IgD-negative memory B cell (primary cell): ENCODE measurements at regions not wholly inside any gene's neighbourhood (a gene's known extent, or its start where the extent isn't known, plus 50 kb on each side); places are given as distances from the start of the nearest gene placed in this dataset.

ENCODE experiments used
- H3K27ac Mint-ChIP-seq, 3 donors: one replicate each; pipeline ENCODE4 v1.8.0; 2020 to 2022; ENCODE audit warnings: mild to moderate bottlenecking in 3 of 3, mixed read lengths in 3 of 3, moderate library complexity in 1 of 3
- H3K27me3 Mint-ChIP-seq: one replicate; pipeline ENCODE4 v1.8.0; 2021; ENCODE audit warnings: mixed read lengths
- H3K36me3 Mint-ChIP-seq: one replicate; pipeline ENCODE4 v1.8.0; 2020; ENCODE audit warnings: mild to moderate bottlenecking, mixed read lengths
- H3K4me1 Mint-ChIP-seq, 3 donors: one replicate each; pipeline ENCODE4 v1.8.0; 2020 to 2022; ENCODE audit warnings: mixed read lengths in 3 of 3, mild to moderate bottlenecking in 1 of 3
- H3K4me3 Mint-ChIP-seq, 4 donors: one replicate each; pipeline ENCODE4 v1.8.0; 2020 to 2022; ENCODE audit warnings: mild to moderate bottlenecking in 4 of 4, mixed read lengths in 4 of 4, moderate library complexity in 3 of 4
- H3K9me3 Mint-ChIP-seq, 3 donors: one replicate each; pipeline ENCODE4 v1.8.0; 2020 to 2021; ENCODE audit warnings: mixed read lengths in 3 of 3, mild to moderate bottlenecking in 1 of 3

DNA sequence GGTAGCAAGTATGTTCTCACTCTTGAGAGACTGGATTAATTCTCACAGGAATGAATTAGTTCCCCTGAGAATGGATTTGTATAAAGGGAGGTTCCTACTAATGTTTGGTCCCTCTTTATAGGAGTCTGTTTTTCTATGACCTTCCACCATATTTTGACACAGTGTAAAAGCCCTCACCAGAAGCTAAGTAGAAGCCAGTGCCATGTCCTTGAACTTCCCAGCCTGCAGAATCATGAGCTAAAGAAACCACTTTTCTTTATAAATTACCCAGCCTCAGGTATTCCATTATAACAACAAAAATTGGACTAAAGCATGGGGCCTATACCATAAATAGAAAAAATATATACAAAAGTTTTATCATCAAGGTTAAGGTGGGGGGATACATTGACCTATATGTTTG, 227.9 kb upstream of the DTNA start:
- Mint-ChIP-seq H3K36me3 (no peaks in the 10 kb centered on the region), H3K4me3 (no peak overlapping the region), H3K4me1 (no peaks in the 10 kb centered on the region), H3K27me3 (no peaks in the 10 kb centered on the region), H3K27ac (no peak overlapping the region), H3K9me3 (peaks cover 3 to 9% (median 6%) of the 10 kb centered on the region in 3 donors)

DNA sequence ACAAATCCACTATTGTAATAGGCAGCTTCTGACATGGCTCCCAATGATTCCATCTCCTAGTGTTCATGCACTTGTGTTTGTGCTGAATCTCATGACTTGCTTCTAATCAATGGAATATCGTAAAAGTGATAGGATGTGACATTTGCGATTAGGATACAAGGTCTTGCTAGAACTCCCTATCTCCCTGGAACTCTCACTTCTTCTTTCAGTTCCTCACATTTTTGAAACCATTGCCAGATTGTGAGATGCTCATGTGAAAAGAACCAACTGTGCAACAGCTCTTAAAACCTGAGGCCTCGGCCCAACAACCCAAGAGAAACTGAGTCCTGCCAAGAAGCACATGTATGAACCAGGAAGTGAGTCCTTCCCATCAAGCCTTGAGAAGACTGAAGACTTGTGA, 226.9 kb upstream of the DTNA start:
- Mint-ChIP-seq H3K27me3 (no peaks in the 10 kb centered on the region), H3K36me3 (no peaks in the 10 kb centered on the region), H3K9me3 (peaks cover 3 to 9% (median 6%) of the 10 kb centered on the region in 3 donors), H3K4me3 (no peak overlapping the region), H3K27ac (no peak overlapping the region), H3K4me1 (no peaks in the 10 kb centered on the region)

DNA sequence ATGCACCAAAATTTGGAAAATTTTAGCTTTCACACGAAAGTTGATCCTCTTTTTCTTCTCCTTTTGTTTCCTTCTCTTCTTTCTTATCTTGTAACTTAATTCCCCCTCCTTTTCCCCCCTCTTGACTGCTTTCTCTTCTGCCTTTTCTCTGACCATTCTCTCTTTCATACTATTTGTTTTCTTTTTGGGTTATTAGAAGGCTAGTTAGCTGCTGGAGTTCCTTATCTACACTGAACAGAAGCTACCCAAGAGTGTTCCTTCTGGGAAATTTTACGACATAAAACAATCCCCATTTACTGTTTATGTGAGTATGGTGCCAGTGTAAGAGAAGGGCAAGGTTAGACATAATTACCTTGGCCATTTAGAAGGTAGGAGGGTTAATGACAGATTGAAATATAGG, 218.4 kb upstream of the DTNA start:
- Mint-ChIP-seq H3K4me1 (no peaks in the 10 kb centered on the region), H3K27ac (no peak overlapping the region), H3K36me3 (no peaks in the 10 kb centered on the region), H3K9me3 (peaks cover 0 to 2% (median 0%) of the 10 kb centered on the region in 3 donors), H3K27me3 (peaks cover 6% of the 10 kb centered on the region), H3K4me3 (no peak overlapping the region)

DNA sequence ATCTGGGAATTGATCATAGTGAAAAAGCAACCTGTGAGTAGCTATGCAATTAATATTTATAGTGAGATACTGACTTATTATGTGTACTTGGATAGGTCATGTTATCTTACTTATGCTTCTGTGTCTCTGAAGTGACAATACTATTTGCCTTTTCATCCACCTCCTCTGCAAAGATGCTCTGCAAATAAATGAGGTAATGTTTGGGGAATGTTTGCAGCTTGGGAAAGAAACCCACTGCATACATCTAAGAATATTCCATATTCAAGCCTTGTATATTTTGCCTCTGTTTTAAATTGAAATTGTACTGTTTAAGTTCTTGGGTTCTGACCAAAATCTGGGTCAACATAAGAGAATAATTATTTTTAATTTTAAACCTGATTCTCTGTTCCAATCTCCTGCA, 217.4 kb upstream of the DTNA start:
- Mint-ChIP-seq H3K9me3 (peaks cover 0 to 2% (median 0%) of the 10 kb centered on the region in 3 donors), H3K27ac (no peak overlapping the region), H3K4me3 (no peak overlapping the region), H3K4me1 (no peaks in the 10 kb centered on the region), H3K36me3 (no peaks in the 10 kb centered on the region), H3K27me3 (peaks cover 6% of the 10 kb centered on the region)

DNA sequence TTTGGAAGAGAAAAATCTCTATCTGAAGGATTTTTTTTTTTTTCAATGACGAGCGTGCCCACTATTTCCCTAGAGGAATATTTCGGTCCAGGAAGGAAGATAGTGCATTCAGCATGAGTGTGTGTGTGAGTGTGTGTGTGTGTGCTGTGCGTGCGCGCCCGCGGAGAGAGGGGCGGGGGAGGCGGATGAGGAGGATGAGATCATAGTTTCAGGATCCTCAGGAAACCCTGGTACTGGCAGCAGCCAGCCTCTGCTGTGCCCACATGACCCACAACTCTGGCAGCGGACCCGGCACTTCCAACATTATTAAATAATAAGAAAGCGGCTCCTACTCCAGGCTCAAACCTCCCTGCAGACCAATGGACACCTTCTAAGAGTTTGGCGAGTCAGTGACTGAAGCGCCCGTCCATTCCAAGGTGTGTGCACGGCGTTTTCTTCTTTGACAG, 217.0 kb upstream of the DTNA start:
- H3K27me3 Mint-ChIP-seq, result peaks cover 6% of the 10 kb centered on the region
- no peaks in the 10 kb centered on the region for H3K4me1 Mint-ChIP-seq
- peaks cover 0 to 2% (median 0%) of the 10 kb centered on the region in 3 donors for H3K9me3 Mint-ChIP-seq
- H3K36me3 Mint-ChIP-seq, result no peaks in the 10 kb centered on the region
- no peak overlapping the region for H3K27ac Mint-ChIP-seq
- H3K4me3 Mint-ChIP-seq, result peak overlapping the region in 1 of 4 donors; percentile 56

DNA sequence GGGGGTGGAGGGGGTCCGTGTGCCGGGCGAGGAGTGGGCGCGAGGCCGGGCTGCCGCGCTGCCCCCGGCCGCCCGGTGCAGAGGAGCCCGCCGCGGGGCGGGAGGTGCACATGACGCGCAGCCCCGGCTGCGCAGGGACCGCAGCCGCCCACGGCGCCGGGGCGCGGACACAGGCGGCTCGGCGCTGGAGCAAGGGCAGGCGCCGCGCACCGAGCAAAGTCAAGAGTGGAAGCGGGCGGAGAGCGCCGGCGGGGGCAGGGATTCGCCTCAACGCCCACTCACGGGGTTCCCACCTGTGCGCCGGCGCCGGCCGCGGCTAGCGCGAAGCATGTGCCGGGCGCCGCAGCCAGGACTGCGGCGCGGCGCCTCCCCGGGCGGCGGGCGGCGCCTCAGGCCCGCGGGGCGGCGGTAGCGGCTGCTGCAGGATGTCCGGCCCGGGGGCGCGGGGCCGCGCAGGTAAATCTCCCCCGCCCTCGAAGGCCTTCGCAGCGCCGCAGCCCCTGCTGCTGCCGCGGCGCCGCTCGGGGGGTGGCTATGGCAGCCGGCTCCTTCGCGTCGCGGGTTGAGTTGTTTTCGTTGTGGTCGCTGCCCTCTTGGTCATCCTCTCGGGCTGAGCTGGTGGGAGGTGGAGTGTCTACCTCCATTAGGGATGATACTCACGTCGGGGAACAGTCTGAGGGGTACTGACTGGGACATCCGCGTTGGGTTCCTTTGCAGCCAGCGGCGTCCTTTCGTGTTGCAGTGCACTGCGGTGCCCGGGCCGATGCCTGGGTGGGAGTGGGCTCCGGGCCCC, 216.3 kb upstream of the DTNA start:
- H3K36me3 Mint-ChIP-seq, result no peaks in the 10 kb centered on the region
- peaks cover 6% of the 10 kb centered on the region for H3K27me3 Mint-ChIP-seq
- peaks cover 0 to 2% (median 0%) of the 10 kb centered on the region in 3 donors for H3K9me3 Mint-ChIP-seq
- no peak overlapping the region for H3K27ac Mint-ChIP-seq
- H3K4me3 Mint-ChIP-seq, result no peak overlapping the region
- H3K4me1 Mint-ChIP-seq, result no peaks in the 10 kb centered on the region

DNA sequence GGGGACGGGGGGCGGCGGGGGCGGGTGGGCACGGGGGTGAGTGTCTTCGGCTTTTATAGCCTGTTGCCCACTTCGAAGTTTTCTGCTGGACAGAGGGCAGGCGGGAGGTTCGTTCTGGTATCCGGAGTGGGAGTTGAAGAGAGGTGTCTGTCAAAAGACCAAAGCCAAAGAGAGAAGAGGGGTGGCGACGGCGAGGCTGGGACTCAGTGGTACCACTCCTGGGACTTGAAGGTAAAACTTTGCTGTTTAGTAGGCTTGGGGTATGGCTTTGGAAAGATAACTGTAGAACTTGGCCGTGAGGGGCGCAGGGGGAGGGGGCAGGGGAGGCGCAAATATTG, 215.8 kb upstream of the DTNA start:
- Mint-ChIP-seq H3K9me3 (peaks cover 0 to 2% (median 0%) of the 10 kb centered on the region in 3 donors), H3K27me3 (peaks cover 6% of the 10 kb centered on the region), H3K36me3 (no peaks in the 10 kb centered on the region), H3K4me3 (peak overlapping the region in 1 of 4 donors; percentile 37), H3K4me1 (no peaks in the 10 kb centered on the region), H3K27ac (no peak overlapping the region)

DNA sequence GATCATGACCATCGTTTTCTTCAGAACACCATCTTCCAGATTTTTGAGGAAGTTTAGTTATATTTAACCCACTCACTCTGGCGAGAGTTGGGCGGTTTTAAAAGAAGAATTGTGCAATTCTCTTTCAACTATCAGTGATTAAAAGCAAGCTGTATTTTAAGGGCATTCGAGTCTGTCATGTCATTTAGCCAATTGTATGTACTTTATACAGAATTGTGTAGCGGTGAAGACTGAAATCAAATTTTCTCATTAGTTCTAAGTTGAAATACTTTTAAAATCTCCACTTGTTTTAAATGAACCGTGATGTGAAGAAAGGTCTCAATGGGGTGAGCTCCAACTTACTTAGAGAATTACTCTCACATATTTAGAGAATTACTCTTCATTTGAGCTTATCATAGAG, 214.6 kb upstream of the DTNA start:
- H3K27me3 Mint-ChIP-seq, result peaks cover 6% of the 10 kb centered on the region
- H3K4me1 Mint-ChIP-seq, result no peaks in the 10 kb centered on the region
- no peaks in the 10 kb centered on the region for H3K36me3 Mint-ChIP-seq
- H3K9me3 Mint-ChIP-seq, result peaks cover 0 to 3% (median 0%) of the 10 kb centered on the region in 3 donors
- no peak overlapping the region for H3K4me3 Mint-ChIP-seq
- H3K27ac Mint-ChIP-seq, result no peak overlapping the region

DNA sequence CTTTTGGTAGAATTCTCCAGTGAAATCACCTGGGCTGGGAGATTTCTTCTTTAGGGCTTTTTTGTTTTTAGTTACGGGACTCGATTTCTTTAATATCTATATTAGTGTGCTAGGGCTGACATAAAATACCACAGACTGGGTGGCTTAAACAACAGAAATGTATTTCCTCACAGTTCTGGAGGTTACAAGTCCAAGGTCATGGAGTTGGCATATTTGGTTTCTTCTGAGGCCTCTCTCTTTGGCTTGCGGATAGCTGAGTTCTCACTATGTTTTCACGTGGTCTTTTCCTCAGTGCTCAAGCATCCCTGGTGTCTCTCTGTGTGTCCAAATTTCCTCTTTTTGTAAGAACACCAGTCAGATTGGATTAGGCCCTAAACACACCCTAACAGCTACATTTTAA, 208.5 kb upstream of the DTNA start:
- H3K27me3 Mint-ChIP-seq, result no peaks in the 10 kb centered on the region
- peaks cover 7 to 13% (median 8%) of the 10 kb centered on the region in 3 donors for H3K9me3 Mint-ChIP-seq

DNA sequence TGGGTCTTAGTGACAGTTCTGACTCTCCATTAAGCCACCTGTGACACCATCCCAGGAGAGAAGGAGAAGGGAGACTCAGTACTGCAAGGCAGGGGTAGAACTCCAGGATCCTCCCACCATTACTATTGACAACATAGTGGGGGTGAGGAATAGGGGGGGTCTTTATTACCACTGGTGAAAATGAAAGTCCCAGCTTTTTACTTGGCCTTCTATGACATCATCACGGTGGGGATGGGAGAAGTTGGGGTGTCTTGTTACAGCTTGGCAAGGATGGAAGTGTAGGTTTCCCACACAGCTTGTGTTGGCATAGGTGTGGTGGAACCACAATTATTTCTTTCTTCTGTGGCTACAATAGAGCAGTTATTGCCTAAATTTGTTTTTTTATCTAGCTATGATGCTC, 203.9 kb upstream of the DTNA start:
- no peaks in the 10 kb centered on the region for H3K27me3 Mint-ChIP-seq
- H3K36me3 Mint-ChIP-seq, result peaks cover 1% of the 10 kb centered on the region
- H3K4me3 Mint-ChIP-seq, result no peak overlapping the region
- H3K27ac Mint-ChIP-seq, result no peak overlapping the region
- peaks cover 5 to 17% (median 7%) of the 10 kb centered on the region in 3 donors for H3K9me3 Mint-ChIP-seq
- no peaks in the 10 kb centered on the region for H3K4me1 Mint-ChIP-seq

More for the DNA sequence above, 208.5 kb upstream of the DTNA start:
- H3K4me1 Mint-ChIP-seq, result no peaks in the 10 kb centered on the region
- no peaks in the 10 kb centered on the region for H3K36me3 Mint-ChIP-seq
- no peak overlapping the region for H3K27ac Mint-ChIP-seq
- H3K4me3 Mint-ChIP-seq, result no peak overlapping the region

DNA sequence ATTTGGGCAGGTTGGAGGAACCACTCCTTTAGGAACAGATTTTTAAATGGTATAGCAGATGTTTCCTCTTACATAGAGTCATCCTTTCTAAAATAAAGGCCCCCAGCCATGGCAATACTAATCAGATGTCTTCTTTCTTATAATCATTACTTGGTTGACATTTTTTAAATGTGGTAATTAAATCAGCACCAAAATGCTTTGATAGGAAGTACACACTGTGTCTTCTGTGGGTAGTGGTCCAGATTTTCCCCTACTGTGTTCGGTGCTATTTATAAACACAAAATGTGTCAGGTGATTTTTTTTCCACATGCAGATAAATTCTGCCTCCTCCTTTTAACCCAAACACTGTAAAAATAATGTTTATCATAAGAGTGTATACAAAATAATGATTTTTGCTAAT, 200.9 kb upstream of the DTNA start:
- Mint-ChIP-seq H3K27ac (no peak overlapping the region), H3K27me3 (no peaks in the 10 kb centered on the region), H3K36me3 (peaks cover 1% of the 10 kb centered on the region), H3K9me3 (peaks cover 5 to 10% (median 5%) of the 10 kb centered on the region in 3 donors), H3K4me3 (no peak overlapping the region), H3K4me1 (no peaks in the 10 kb centered on the region)

DNA sequence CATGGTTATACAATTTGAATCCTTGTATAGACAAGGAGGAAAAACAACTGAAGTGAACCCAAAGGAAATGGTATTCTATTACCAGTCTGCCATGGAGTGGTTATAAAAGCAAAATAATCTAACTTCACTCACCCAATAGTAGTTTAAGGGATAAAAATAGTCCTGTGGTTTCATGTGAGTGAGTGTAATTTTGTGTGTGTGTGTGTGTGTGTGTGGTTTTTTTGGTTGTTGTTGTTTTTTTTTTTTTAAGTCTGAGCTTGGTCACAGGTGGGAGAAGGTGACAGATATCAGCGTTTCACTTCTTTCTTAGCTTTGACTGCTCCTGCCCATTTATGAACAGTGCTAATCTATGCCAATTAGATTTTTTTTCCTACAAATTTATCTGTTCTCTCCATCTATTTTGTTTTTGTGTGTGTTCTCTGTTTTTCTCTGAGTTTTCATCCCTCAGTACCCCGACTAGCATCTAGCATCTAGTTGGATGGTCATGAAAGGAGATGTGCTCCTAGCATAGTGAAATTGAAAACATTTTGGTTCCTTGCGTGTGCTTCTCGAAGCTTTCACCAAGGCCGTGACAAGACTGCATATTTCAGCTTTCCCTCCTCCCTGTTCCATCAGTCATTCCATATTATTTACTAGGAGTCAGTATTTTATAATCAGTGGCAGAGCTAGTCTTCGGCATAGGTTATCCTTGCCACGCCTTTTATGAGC, 200.1 kb upstream of the DTNA start:
- H3K4me1 Mint-ChIP-seq, result no peaks in the 10 kb centered on the region
- peaks cover 1 to 8% (median 3%) of the 10 kb centered on the region in 3 donors for H3K9me3 Mint-ChIP-seq
- H3K4me3 Mint-ChIP-seq, result no peak overlapping the region
- no peak overlapping the region for H3K27ac Mint-ChIP-seq
- no peaks in the 10 kb centered on the region for H3K27me3 Mint-ChIP-seq
- H3K36me3 Mint-ChIP-seq, result peaks cover 1% of the 10 kb centered on the region

DNA sequence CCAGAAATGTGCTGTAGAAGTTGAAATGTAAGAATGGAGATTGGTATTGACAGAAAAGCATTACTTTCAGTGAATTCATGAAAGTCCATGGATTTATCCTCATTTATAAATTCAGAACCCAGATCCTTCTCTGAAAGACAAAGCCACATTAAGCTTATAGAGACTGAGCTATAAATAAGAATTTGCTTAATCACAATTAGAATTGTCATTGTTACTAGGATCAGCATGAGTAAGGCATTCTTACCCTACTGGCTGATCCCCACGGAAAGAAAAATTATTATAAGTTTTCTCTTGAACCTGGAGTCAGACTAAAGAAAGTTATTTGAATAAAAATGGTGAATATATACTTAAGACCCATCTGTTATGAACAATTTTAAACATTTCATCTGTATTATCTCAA, 199.2 kb upstream of the DTNA start:
- Mint-ChIP-seq H3K4me3 (no peak overlapping the region), H3K27me3 (no peaks in the 10 kb centered on the region), H3K9me3 (peaks cover 0 to 16% (median 1%) of the 10 kb centered on the region in 3 donors), H3K27ac (no peak overlapping the region), H3K36me3 (peaks cover 1% of the 10 kb centered on the region), H3K4me1 (no peaks in the 10 kb centered on the region)

DNA sequence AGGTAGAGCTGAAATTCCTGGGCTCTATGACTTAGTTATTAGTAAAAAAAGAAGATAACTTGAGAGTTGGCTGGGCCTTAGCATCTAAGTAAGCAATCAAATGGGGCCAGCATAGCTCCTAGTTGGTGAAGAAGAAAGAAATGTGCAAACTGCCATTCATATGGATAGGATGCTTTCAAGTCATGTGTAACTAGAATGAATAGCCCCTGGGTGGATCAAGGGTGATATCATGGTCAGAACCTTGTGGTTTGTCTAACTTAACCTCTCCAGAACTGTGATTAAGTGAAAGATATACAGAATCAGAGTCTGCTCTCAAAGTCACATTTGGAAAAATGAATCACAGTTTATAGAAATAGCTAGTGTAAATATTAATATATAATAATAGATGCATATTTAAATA, 198.7 kb upstream of the DTNA start:
- Mint-ChIP-seq H3K27ac (no peak overlapping the region), H3K36me3 (peaks cover 1% of the 10 kb centered on the region), H3K4me1 (no peaks in the 10 kb centered on the region)

DNA sequence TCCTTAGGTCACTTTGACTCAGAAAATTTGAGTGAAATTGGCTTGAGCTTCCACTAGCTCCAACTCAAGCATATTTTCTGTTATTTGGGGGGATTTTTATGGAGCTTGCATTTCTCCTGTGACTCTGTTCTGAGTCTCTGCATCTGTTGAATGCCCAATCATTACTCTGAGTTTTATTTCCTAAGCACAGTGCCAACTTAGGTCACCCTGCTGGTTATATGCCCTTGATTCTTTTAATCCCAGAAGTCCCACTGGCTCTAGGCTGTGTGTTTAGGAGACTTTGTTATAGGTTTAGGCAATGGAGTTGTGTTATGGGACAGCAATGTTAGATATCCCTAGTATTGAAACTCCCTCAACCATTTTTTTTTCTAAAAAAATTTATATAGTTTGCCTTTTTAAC, 198.2 kb upstream of the DTNA start:
- H3K4me3 Mint-ChIP-seq, result no peak overlapping the region
- no peaks in the 10 kb centered on the region for H3K4me1 Mint-ChIP-seq
- no peaks in the 10 kb centered on the region for H3K27me3 Mint-ChIP-seq
- no peak overlapping the region for H3K27ac Mint-ChIP-seq
- H3K36me3 Mint-ChIP-seq, result peaks cover 1% of the 10 kb centered on the region
- peaks cover 0 to 24% (median 1%) of the 10 kb centered on the region in 3 donors for H3K9me3 Mint-ChIP-seq

More for the DNA sequence above, 198.7 kb upstream of the DTNA start:
- no peak overlapping the region for H3K4me3 Mint-ChIP-seq
- H3K27me3 Mint-ChIP-seq, result no peaks in the 10 kb centered on the region
- peaks cover 0 to 20% (median 1%) of the 10 kb centered on the region in 3 donors for H3K9me3 Mint-ChIP-seq

DNA sequence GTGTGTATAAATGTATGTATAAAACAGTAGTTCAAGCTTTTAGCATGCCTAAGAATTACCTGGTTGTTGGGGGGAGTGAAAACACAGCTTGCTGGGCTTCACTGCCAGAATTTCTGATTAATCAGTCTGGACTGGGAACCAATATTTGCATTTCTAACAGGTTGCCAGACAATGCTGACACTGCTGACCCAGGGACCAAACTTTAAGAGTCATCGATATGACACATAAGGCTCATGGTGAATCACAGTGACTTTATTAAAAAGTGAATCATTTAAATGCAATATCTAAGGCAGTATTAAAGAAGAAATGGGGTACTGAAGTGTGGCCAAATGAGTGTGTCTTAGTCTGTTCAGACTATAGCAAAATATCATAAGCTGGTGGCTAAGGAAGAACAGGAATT, 195.9 kb upstream of the DTNA start:
- Mint-ChIP-seq H3K9me3 (peaks cover 1 to 29% (median 4%) of the 10 kb centered on the region in 3 donors), H3K4me1 (no peaks in the 10 kb centered on the region), H3K36me3 (no peaks in the 10 kb centered on the region), H3K27me3 (no peaks in the 10 kb centered on the region), H3K4me3 (no peak overlapping the region), H3K27ac (no peak overlapping the region)
